CD8-positive, alpha-beta memory T cell (primary cell): ENCODE measurements at regions not wholly inside any gene's neighbourhood (a gene's known extent, or its start where the extent isn't known, plus 50 kb on each side); places are given as distances from the start of the nearest gene placed in this dataset.
"Not testable (repeated sequence)": the region's sequence is repeated elsewhere in the genome, so short reads cannot be mapped to it uniquely, and the experiment has no call there.

ENCODE experiments used
- CTCF ChIA-PET: fragments of 350-600 bp; sonication (Branson Sonifier 250); formaldehyde crosslinking; loops from one replicate; lab custom pipeline; 2021; ENCODE audit warnings: antibody characterized with exemption; lab: Charles Lee
- POLR2A ChIA-PET: fragments of 350-600 bp; sonication (Branson Sonifier 250); formaldehyde crosslinking; loops from one replicate; lab custom pipeline; 2021; ENCODE audit warnings: antibody characterized with exemption; lab: Charles Lee
- DNase-seq, 5 donors: peaks; one replicate each; pipeline versions ENCODE4 v3.0.0 to v3.0.0-alpha.2; 2020 to 2022; ENCODE audit warnings: mixed read lengths in 1 of 5
- H3K27ac ChIP-seq: one replicate; pipeline ENCODE4 v1.7.0; 2013; ENCODE audit warnings: low read depth, mild to moderate bottlenecking, low read length, moderate library complexity
- H3K27me3 ChIP-seq: 2 replicates; pipeline ENCODE4 v1.7.0; 2013; ENCODE audit warnings: low read length, mild to moderate bottlenecking; ENCODE audit not compliant: insufficient read depth, poor library complexity, severe bottlenecking
- H3K36me3 ChIP-seq: 2 replicates; pipeline ENCODE4 v1.7.0; 2013; ENCODE audit warnings: mild to moderate bottlenecking, low read length, moderate library complexity; ENCODE audit not compliant: insufficient read depth
- H3K4me1 ChIP-seq: 2 replicates; pipeline ENCODE4 v1.7.0; 2013; ENCODE audit warnings: mild to moderate bottlenecking, low read length, moderate library complexity; ENCODE audit not compliant: insufficient read depth
- H3K4me3 ChIP-seq: 2 replicates; pipeline ENCODE4 v1.7.0; 2013; ENCODE audit warnings: mild to moderate bottlenecking, low read length
- H3K9me3 ChIP-seq: 2 replicates; pipeline ENCODE4 v1.7.0; 2013; ENCODE audit warnings: mild to moderate bottlenecking, low read length
- H3K27ac Mint-ChIP-seq, 8 donors: one replicate each; pipeline ENCODE4 v1.8.0; 2020 to 2021; ENCODE audit warnings: mixed read lengths in 8 of 8, mild to moderate bottlenecking in 6 of 8, inconsistent platforms in 3 of 8, moderate library complexity in 3 of 8
- H3K27me3 Mint-ChIP-seq, 2 donors: one replicate each; pipeline ENCODE4 v1.8.0; 2020 to 2021; ENCODE audit warnings: mixed read lengths in 2 of 2, mild to moderate bottlenecking in 1 of 2, moderate library complexity in 1 of 2
- H3K36me3 Mint-ChIP-seq, 3 donors: one replicate each; pipeline ENCODE4 v1.8.0; 2020 to 2021; ENCODE audit warnings: mixed read lengths in 3 of 3, inconsistent platforms in 1 of 3, mild to moderate bottlenecking in 1 of 3
- H3K4me1 Mint-ChIP-seq, 3 donors: one replicate each; pipeline ENCODE4 v1.8.0; 2020 to 2021; ENCODE audit warnings: mixed read lengths in 3 of 3, inconsistent platforms in 1 of 3, mild to moderate bottlenecking in 1 of 3
- H3K4me3 Mint-ChIP-seq, 7 donors: one replicate each; pipeline ENCODE4 v1.8.0; 2020 to 2021; ENCODE audit warnings: mixed read lengths in 7 of 7, mild to moderate bottlenecking in 6 of 7, moderate library complexity in 4 of 7, inconsistent platforms in 2 of 7
- H3K9me3 Mint-ChIP-seq, 5 donors: one replicate each; pipeline ENCODE4 v1.8.0; 2020 to 2022; ENCODE audit warnings: mixed read lengths in 5 of 5, mild to moderate bottlenecking in 3 of 5, moderate library complexity in 2 of 5, inconsistent platforms in 1 of 5

DNA sequence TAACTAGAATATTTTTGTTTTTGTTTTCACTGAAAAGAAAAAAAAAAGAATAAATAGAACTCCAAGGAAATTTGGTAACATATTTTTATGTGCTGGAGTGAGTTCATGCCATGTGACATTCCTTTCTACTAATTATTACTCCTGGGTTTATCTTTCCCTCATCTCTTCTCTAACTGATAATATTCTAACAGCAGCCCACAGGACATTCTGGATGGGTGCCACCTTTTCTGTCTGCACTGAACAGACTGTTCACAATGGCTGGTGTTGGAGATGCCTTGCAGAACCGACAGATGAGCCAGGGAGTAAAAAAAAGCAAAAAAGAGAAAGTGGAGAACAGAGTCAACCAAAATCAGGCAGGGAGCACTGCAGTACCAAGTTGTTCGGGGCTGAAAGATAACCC is 151.3 kb downstream of the OR4M2 start:
- Mint-ChIP-seq H3K27ac (peak overlapping the region in 1 of 8 donors; percentile 43), H3K27me3 (peaks cover 0 to 6% of the 10 kb centered on the region in 2 donors), H3K4me1 (no peaks in the 10 kb centered on the region), H3K4me3 (no peak overlapping the region), H3K9me3 (no peaks in the 10 kb centered on the region), H3K36me3 (peaks cover 0 to 2% (median 0%) of the 10 kb centered on the region in 3 donors)
- ChIA-PET CTCF (interaction anchor here (1.2 kb wide), 1 partner anchor 10 kb away, joined by 3 read pairs; no protein-coding TSS in a partner anchor), POLR2A (no interaction called here)
- Histone ChIP-seq H3K4me1 (no peaks in the 10 kb centered on the region), H3K27me3 (no peaks in the 10 kb centered on the region), H3K36me3 (no peaks in the 10 kb centered on the region), H3K27ac (no peak overlapping the region), H3K4me3 (no peak overlapping the region), H3K9me3 (no peaks in the 10 kb centered on the region)
- no peak for DNase-seq

DNA sequence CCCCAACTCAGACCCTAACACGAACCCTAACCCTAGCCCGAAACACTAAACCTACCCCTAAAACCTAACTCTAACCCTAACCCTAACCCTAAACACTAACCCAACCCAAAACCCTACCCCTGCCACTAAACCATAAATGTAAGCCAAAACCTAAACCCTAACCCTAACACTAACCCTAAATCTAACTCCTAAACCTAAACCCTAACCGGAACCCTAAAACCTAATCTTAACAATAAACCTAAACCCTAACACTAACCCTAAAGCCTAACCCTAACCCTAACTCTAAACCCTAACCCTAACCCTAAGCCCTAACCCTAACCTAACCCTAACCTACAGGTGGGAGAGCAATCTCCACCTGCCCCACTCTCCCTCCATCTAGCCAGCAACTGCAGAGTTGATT is 152.3 kb downstream of the OR4M2 start:
- CTCF ChIA-PET, result no interaction called here
- Mint-ChIP-seq H3K4me1 (no peaks in the 10 kb centered on the region), H3K36me3 (peaks cover 0 to 2% (median 0%) of the 10 kb centered on the region in 3 donors), H3K9me3 (no peaks in the 10 kb centered on the region), H3K4me3 (no peak overlapping the region), H3K27ac (peak overlapping the region in 1 of 8 donors; percentile 19), H3K27me3 (peaks cover 1 to 9% of the 10 kb centered on the region in 2 donors)
- Histone ChIP-seq H3K4me1 (no peaks in the 10 kb centered on the region), H3K9me3 (no peaks in the 10 kb centered on the region), H3K4me3 (no peak overlapping the region), H3K27ac (no peak overlapping the region), H3K36me3 (no peaks in the 10 kb centered on the region), H3K27me3 (no peaks in the 10 kb centered on the region)
- DNase-seq, result no peak
- POLR2A ChIA-PET, result no interaction called here

DNA sequence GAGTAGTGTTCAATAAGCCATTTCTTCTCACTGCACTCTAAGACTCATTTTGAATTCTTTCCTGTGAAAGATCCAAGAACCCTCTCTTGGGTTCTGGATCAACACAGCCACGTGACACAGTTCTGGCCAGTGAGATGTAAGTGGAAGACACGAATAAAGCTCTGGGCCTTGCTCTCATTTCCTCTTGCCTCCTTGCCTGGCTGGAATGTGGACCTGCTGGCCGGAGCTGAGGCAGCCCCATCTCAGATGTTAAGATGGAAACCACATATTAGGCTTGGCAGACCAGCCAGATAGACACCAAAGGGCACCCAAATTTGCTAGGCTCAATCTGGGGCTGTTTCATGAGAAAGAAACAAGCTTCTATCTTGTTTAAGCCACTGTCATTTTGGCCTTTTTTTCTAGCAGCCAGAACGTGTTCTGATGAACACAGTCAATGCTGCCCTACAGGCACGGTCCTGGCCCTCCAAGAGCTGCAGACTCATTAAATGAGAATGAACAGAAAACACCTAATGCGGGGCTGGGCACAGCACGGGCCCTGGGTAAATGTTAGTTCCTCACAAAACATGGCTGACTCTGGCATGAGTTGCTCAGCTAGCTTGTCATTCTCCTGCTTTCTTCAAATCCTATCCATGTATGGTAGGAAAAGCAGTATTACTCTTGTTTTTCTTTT is 155.1 kb downstream of the OR4M2 start:
- CTCF ChIA-PET, result interaction anchor here (1.0 to 1.2 kb wide), 3 partner anchors 10 to 14 kb away, joined by 3 to 4 read pairs (median 3); no protein-coding TSS in a partner anchor
- peak in 1 of 5 donors; percentile 40 for DNase-seq
- H3K9me3 ChIP-seq, H3K36me3 ChIP-seq, H3K9me3 Mint-ChIP-seq, POLR2A ChIA-PET, H3K36me3 Mint-ChIP-seq, H3K4me3 Mint-ChIP-seq, H3K27me3 ChIP-seq, H3K27ac Mint-ChIP-seq, H3K4me1 ChIP-seq, H3K27ac ChIP-seq, H3K4me3 ChIP-seq, H3K4me1 Mint-ChIP-seq: not testable (repeated sequence)
- peaks cover 10 to 12% of the 10 kb centered on the region in 2 donors for H3K27me3 Mint-ChIP-seq

DNA sequence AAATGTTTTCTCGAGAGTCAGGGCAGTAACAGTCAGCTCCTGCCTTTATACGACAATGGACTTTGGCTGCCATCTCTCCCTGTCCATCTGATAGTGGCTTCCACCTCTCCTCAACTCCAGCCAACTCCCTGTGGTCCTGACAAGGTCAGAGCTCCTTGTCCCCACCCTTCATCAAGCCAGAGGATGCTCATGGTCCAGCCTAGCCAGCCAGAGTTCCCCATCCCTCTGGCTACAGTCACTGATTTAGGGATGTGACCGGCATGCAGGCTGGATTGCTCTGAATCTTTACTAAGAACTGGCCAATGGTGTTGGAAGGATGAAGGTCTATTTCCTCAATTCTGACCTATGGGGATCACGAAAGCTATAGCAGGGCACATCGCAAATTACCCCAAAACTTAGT is 156.1 kb downstream of the OR4M2 start:
- H3K4me3 ChIP-seq, result no peak overlapping the region
- ChIA-PET CTCF (interaction anchor here (1.1 to 1.2 kb wide), 2 partner anchors 11 kb away, joined by 3 to 4 read pairs; no protein-coding TSS in a partner anchor), POLR2A (no interaction called here)
- H3K36me3 ChIP-seq, result no peaks in the 10 kb centered on the region
- Mint-ChIP-seq H3K36me3 (peaks cover 0 to 2% (median 0%) of the 10 kb centered on the region in 3 donors), H3K27me3 (peaks cover 13 to 15% of the 10 kb centered on the region in 2 donors), H3K27ac (no peak overlapping the region), H3K9me3 (no peaks in the 10 kb centered on the region), H3K4me1 (peaks cover 0 to 7% (median 5%) of the 10 kb centered on the region in 3 donors), H3K4me3 (no peak overlapping the region)
- H3K4me1 ChIP-seq, result no peaks in the 10 kb centered on the region
- H3K27ac ChIP-seq, result no peak overlapping the region
- DNase-seq, result peak in 1 of 5 donors; percentile 39
- H3K9me3 ChIP-seq, result no peaks in the 10 kb centered on the region
- H3K27me3 ChIP-seq, result no peaks in the 10 kb centered on the region

DNA sequence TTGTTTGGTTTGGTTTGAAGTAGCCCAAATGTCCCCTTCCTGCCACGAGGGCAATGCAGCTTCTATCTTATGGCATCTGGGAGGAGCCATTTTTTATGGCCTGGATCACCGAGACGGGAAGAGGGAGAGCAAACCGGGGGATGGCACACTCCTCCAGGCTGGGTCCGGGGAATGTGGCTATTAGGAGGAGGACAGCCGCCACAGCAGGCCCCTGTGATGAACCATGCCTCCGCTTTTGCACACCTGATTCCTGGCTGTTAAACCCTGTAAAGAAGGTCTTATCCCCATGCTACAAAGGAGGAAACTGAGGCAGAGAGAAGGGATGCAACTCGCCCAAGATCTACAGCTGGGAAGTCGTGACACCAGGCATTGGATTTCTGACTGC is 157.6 kb downstream of the OR4M2 start:
- Mint-ChIP-seq H3K9me3 (no peaks in the 10 kb centered on the region), H3K27me3 (peaks cover 15 to 19% of the 10 kb centered on the region in 2 donors)
- H3K36me3 ChIP-seq, result no peaks in the 10 kb centered on the region

DNA sequence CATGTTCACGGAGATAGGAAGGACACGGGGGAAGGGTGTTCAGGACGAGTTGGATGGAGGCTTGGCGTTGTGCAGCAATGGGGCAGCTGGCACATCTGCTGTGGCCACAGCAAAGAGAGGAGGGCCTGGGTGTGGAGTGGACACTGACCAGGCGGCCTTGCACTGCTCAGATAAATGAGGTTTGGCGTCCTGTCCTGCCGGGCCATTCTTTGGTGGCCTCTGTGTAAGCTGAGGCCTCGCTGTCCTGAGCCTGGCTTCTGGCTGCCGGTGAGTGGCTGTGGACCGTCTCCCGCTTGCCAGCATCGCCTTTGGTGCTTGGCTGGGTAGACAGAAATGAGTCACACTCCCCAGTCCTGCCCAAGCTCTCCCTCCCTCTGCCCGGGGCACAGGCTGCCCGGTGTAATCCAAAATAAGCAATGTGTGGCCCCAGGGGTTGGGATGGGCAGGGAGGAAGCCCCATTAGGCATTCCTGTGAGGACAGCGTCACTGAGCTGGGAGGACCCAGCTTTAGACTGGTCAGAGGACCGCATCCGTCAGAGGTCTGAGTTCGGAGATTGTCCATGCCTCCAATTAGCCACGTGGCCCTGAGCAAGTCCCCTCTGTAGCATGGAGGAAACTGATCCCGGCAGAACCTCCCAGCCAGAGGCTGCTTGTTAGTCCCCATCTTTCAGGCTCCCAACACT is 158.1 kb downstream of the OR4M2 start:
- POLR2A ChIA-PET, H3K4me3 ChIP-seq, H3K4me3 Mint-ChIP-seq, H3K27me3 ChIP-seq, H3K36me3 ChIP-seq, H3K27ac ChIP-seq, H3K36me3 Mint-ChIP-seq, H3K4me1 Mint-ChIP-seq, CTCF ChIA-PET, H3K4me1 ChIP-seq, H3K9me3 ChIP-seq, H3K9me3 Mint-ChIP-seq: not testable (repeated sequence)
- DNase-seq, result peak in 1 of 5 donors; percentile 42
- H3K27me3 Mint-ChIP-seq, result peaks cover 15 to 19% of the 10 kb centered on the region in 2 donors
- H3K27ac Mint-ChIP-seq, result peak overlapping the region in 1 of 8 donors; percentile 23

More for the DNA sequence above, 157.6 kb downstream of the OR4M2 start:
- Histone ChIP-seq H3K27me3 (no peaks in the 10 kb centered on the region), H3K27ac (no peak overlapping the region), H3K9me3 (no peaks in the 10 kb centered on the region), H3K4me3 (no peak overlapping the region), H3K4me1 (no peaks in the 10 kb centered on the region)
- ChIA-PET CTCF (no interaction called here), POLR2A (no interaction called here)
- peaks cover 0 to 2% (median 0%) of the 10 kb centered on the region in 3 donors for H3K36me3 Mint-ChIP-seq
- no peak overlapping the region for H3K4me3 Mint-ChIP-seq
- peaks cover 0 to 7% (median 5%) of the 10 kb centered on the region in 3 donors for H3K4me1 Mint-ChIP-seq
- peak in 1 of 5 donors; percentile 9 for DNase-seq
- H3K27ac Mint-ChIP-seq, result peak overlapping the region in 2 of 8 donors; percentile 17 to 81

DNA sequence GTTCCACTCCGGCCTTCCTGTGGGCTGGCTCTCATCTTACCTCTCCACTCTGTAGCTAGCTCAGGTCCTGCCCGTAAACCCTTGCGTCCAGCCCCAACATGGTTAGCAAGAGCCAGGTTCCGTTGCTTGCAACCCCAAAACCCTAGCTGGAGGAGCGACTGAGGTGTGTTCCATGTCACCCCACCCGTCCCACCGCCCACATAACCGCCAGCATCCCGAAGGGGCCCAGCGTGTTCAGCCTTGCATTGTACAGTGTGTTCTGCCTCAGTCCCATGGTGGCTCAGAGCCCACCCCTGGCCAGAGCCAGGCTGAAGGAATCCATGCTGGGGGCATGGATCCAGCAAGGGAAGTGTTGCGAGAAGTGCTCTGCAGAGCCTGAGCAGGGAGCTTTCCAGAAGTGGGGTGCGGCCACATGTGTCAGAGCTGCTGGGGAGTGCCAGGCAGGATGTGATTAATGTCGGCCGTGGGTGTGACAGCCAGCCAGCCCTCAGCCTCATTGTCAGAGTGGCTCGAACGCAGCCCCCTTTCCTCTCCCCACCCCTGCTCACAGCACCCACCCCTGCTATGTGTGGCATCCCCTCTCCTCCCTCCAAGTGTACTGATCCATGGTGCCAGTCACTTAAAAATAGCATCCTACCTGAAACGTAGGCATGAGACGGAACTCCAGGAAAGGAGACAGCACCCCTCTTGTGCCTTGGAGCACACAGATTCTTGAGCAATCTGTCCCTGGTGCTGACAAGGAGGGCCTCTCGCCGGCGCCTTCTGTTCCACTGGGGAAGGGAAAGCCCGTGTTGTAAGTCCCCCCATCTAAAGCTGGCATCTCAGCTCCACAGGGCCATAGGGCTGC is 158.9 kb downstream of the OR4M2 start:
- Mint-ChIP-seq H3K27ac (peak overlapping the region in 2 of 8 donors; percentile 23 to 36), H3K27me3 (peaks cover 19 to 22% of the 10 kb centered on the region in 2 donors)
- H3K27me3 ChIP-seq, H3K9me3 ChIP-seq, H3K4me1 Mint-ChIP-seq, H3K36me3 ChIP-seq, H3K4me3 ChIP-seq, H3K4me3 Mint-ChIP-seq, H3K4me1 ChIP-seq, H3K9me3 Mint-ChIP-seq, CTCF ChIA-PET, H3K36me3 Mint-ChIP-seq, H3K27ac ChIP-seq, POLR2A ChIA-PET: not testable (repeated sequence)
- peak in 1 of 5 donors; percentile 43 for DNase-seq
